ENCODE measurements at regions not wholly inside any gene's neighbourhood (a gene's known extent, or its start where the extent isn't known, plus 50 kb on each side); places are given as distances from the start of the nearest gene placed in this dataset.
A peak's percentile ranks its signal among the peaks of the same experiment; 100 is the strongest.
"Not testable (repeated sequence)": the region's sequence is repeated elsewhere in the genome, so short reads cannot be mapped to it uniquely, and the experiment has no call there.

GRCh38 chr7:81851413-81851812 is 81.6 kb upstream of the HGF start:
- DNase-seq (ENCODE audit: low read depth in 1 of 2, low spot score in 1 of 2): no peak
- Histone ChIP-seq H3K27ac (no peak overlapping the region), H3K4me1 (ENCODE audit: low read depth) (no peaks in the 10 kb centered on the region), H3K4me3 (no peak overlapping the region), H3K36me3 (no peaks in the 10 kb centered on the region), H3K9me3 (ENCODE audit: low read depth) (no peaks in the 10 kb centered on the region), H3K27me3 (no peaks in the 10 kb centered on the region)
- no peak for TF ChIP-seq CTCF (IDR thresholded peaks at IDR 0.05; ENCODE audit: low read depth, low read length)

- no peak overlapping the region for H3K27ac ChIP-seq
- no peak for TF ChIP-seq CTCF (IDR thresholded peaks at IDR 0.05; ENCODE audit: low read depth, low read length)
Measured at GRCh38 chr7:81846398-81846797, 76.6 kb upstream of the HGF start.

GRCh38 chr7:81845744-81846241 is 75.9 kb upstream of the HGF start:
- no peaks in the 10 kb centered on the region for H3K36me3 ChIP-seq
- H3K4me1 ChIP-seq (ENCODE audit: low read depth): no peaks in the 10 kb centered on the region
- H3K9me3 ChIP-seq (ENCODE audit: low read depth): no peaks in the 10 kb centered on the region
- peak in 1 of 2 donors; percentile 75 for DNase-seq (ENCODE audit: low read depth in 1 of 2, low spot score in 1 of 2)
- no peak overlapping the region for H3K27ac ChIP-seq
- H3K27me3 ChIP-seq: no peaks in the 10 kb centered on the region
- TF ChIP-seq CTCF (IDR thresholded peaks at IDR 0.05; ENCODE audit: low read depth, low read length): no peak
- no peak overlapping the region for H3K4me3 ChIP-seq

More at GRCh38 chr7:81846398-81846797, 76.6 kb upstream of the HGF start:
- DNase-seq (ENCODE audit: low read depth in 1 of 2, low spot score in 1 of 2): peak in 1 of 2 donors; percentile 76
- no peaks in the 10 kb centered on the region for H3K36me3 ChIP-seq
- H3K4me3 ChIP-seq: no peak overlapping the region
- no peaks in the 10 kb centered on the region for H3K9me3 ChIP-seq (ENCODE audit: low read depth)
- H3K4me1 ChIP-seq (ENCODE audit: low read depth): no peaks in the 10 kb centered on the region
- H3K27me3 ChIP-seq: no peaks in the 10 kb centered on the region

- not testable (repeated sequence) for H3K27me3 ChIP-seq; H3K27ac ChIP-seq; DNase-seq (ENCODE audit: low read depth in 1 of 2, low spot score in 1 of 2); H3K4me1 ChIP-seq (ENCODE audit: low read depth); H3K36me3 ChIP-seq; H3K9me3 ChIP-seq (ENCODE audit: low read depth); H3K4me3 ChIP-seq
Measured at GRCh38 chr7:81843657-81844056, 73.8 kb upstream of the HGF start.

- no peak for TF ChIP-seq CTCF (IDR thresholded peaks at IDR 0.05; ENCODE audit: low read depth, low read length)
- no peak for DNase-seq (ENCODE audit: low read depth in 1 of 2, low spot score in 1 of 2)
Measured at GRCh38 chr7:81842361-81842760, 72.5 kb upstream of the HGF start.

GRCh38 chr7:81839708-81840369 is 70.0 kb upstream of the HGF start:
- no peaks in the 10 kb centered on the region for H3K36me3 ChIP-seq
- H3K27me3 ChIP-seq: no peaks in the 10 kb centered on the region
- no peak for TF ChIP-seq CTCF (IDR thresholded peaks at IDR 0.05; ENCODE audit: low read depth, low read length)

More at GRCh38 chr7:81842361-81842760, 72.5 kb upstream of the HGF start:
- no peak overlapping the region for H3K4me3 ChIP-seq
- H3K4me1 ChIP-seq (ENCODE audit: low read depth): no peaks in the 10 kb centered on the region
- no peaks in the 10 kb centered on the region for H3K9me3 ChIP-seq (ENCODE audit: low read depth)
- no peaks in the 10 kb centered on the region for H3K36me3 ChIP-seq
- H3K27ac ChIP-seq: no peak overlapping the region
- no peaks in the 10 kb centered on the region for H3K27me3 ChIP-seq

More at GRCh38 chr7:81839708-81840369, 70.0 kb upstream of the HGF start:
- Histone ChIP-seq H3K4me3 (no peak overlapping the region), H3K27ac (no peak overlapping the region), H3K9me3 (ENCODE audit: low read depth) (no peaks in the 10 kb centered on the region), H3K4me1 (ENCODE audit: low read depth) (no peaks in the 10 kb centered on the region)
- no peak for DNase-seq (ENCODE audit: low read depth in 1 of 2, low spot score in 1 of 2)
